ENCODE measurements at regions not wholly inside any gene's neighbourhood (a gene's known extent, or its start where the extent isn't known, plus 50 kb on each side); places are given as distances from the start of the nearest gene placed in this dataset.

DNA sequence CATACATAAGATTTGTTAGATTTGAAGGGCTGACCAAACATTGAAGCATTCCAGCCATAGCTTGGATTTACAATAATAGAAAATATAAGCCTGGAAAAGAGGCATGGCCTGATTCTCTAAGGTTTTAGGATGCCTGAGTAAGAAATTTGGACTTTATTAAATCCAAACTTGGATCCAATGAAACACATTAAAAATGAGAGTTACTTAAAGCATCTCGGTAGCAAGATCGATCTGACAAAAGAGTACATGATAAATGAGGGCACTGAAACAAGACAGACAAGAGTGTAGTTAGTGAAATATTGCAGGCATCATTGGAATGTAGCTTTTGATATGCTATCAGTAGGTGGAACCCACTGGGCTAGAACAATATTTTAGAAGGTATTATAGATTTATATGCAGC, 855.7 kb upstream of the DPPA4 start:
- ChIA-PET CTCF (no interaction called here), POLR2A (no interaction called here)
- Mint-ChIP-seq H3K4me3 (no peak overlapping the region), H3K36me3 (peaks cover 14% of the 10 kb centered on the region), H3K27me3 (ENCODE audit: low read depth) (no peaks in the 10 kb centered on the region), H3K4me1 (no peaks in the 10 kb centered on the region), H3K27ac (no peak overlapping the region), H3K9me3 (peaks cover 22% of the 10 kb centered on the region)
- DNase-seq (ENCODE audit: low spot score) (no peak), ATAC-seq (no peak)
- TF ChIP-seq, protein P1, sequence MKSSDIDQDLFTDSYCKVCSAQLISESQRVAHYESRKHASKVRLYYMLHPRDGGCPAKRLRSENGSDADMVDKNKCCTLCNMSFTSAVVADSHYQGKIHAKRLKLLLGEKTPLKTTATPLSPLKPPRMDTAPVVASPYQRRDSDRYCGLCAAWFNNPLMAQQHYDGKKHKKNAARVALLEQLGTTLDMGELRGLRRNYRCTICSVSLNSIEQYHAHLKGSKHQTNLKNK (CRISPR knock-in tag; IDR thresholded peaks at IDR 0.05) = no peak
- TF ChIP-seq, protein P2, sequence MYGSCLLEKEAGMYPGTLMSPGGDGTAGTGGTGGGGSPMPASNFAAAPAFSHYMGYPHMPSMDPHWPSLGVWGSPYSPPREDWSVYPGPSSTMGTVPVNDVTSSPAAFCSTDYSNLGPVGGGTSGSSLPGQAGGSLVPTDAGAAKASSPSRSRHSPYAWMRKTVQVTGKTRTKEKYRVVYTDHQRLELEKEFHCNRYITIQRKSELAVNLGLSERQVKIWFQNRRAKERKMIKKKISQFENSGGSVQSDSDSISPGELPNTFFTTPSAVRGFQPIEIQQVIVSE (CRISPR knock-in tag; IDR thresholded peaks at IDR 0.05; ENCODE audit: borderline replicate concordance) = no peak
- TF ChIP-seq OVOL2 (CRISPR knock-in tag; IDR thresholded peaks at IDR 0.05; ENCODE audit: borderline replicate concordance) = no peak

DNA sequence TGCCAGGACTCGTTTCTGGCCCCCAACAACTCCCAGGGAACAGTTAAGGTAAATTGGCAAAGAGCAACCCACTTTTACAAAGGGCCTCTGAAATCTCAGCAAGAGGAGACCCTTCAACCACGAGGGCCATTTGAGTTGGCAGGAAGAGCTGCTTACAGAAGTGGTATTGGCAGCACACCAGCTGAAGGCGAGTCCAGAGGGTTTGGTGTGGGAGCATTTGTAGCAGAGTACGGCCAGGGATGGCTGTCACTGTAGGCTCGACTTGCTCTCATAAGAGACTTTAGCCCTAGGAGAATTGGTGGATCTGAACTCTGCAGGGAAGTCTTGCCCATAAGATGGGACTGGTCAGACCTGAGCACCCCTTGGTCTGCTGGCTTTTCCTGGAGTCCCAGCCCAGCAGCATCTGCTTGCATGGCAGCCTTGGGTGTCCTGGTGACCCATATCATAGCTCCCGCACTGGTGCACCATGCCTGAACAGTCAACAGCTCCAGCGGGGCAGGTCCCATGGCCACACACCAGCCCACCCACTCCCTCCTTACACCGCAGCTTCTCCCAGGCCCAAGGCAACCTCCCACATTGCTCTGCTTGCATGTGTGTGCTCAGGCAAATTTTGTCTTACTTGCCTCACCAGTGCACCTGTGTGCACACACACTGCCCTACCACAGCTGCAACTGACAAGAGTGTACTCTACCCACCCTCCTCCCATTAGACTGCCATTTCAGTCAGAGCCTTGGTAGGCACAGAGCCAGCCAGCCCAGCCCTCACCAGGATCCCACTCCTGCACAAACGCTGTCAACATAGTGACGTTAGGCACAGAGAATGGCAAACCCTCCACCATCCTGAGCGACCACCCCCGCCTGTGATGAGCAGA, 861.6 kb upstream of the DPPA4 start:
- CTCF ChIA-PET = no interaction called here
- H3K4me1 Mint-ChIP-seq = no peaks in the 10 kb centered on the region
- ATAC-seq (no peak), DNase-seq (ENCODE audit: low spot score) (no peak)
- H3K27ac Mint-ChIP-seq = no peak overlapping the region
- peaks cover 21% of the 10 kb centered on the region for H3K9me3 Mint-ChIP-seq
- H3K4me3 Mint-ChIP-seq = no peak overlapping the region
- POLR2A ChIA-PET = no interaction called here
- peaks cover 15% of the 10 kb centered on the region for H3K36me3 Mint-ChIP-seq
- H3K27me3 Mint-ChIP-seq (ENCODE audit: low read depth) = peaks cover 2% of the 10 kb centered on the region; the same call in 1 of the 2 replicates
- TF ChIP-seq, protein P3, sequence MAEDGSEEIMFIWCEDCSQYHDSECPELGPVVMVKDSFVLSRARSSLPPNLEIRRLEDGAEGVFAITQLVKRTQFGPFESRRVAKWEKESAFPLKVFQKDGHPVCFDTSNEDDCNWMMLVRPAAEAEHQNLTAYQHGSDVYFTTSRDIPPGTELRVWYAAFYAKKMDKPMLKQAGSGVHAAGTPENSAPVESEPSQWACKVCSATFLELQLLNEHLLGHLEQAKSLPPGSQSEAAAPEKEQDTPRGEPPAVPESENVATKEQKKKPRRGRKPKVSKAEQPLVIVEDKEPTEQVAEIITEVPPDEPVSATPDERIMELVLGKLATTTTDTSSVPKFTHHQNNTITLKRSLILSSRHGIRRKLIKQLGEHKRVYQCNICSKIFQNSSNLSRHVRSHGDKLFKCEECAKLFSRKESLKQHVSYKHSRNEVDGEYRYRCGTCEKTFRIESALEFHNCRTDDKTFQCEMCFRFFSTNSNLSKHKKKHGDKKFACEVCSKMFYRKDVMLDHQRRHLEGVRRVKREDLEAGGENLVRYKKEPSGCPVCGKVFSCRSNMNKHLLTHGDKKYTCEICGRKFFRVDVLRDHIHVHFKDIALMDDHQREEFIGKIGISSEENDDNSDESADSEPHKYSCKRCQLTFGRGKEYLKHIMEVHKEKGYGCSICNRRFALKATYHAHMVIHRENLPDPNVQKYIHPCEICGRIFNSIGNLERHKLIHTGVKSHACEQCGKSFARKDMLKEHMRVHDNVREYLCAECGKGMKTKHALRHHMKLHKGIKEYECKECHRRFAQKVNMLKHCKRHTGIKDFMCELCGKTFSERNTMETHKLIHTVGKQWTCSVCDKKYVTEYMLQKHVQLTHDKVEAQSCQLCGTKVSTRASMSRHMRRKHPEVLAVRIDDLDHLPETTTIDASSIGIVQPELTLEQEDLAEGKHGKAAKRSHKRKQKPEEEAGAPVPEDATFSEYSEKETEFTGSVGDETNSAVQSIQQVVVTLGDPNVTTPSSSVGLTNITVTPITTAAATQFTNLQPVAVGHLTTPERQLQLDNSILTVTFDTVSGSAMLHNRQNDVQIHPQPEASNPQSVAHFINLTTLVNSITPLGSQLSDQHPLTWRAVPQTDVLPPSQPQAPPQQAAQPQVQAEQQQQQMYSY (CRISPR knock-in tag; IDR thresholded peaks at IDR 0.05) = no peak
- TF ChIP-seq, protein P4, sequence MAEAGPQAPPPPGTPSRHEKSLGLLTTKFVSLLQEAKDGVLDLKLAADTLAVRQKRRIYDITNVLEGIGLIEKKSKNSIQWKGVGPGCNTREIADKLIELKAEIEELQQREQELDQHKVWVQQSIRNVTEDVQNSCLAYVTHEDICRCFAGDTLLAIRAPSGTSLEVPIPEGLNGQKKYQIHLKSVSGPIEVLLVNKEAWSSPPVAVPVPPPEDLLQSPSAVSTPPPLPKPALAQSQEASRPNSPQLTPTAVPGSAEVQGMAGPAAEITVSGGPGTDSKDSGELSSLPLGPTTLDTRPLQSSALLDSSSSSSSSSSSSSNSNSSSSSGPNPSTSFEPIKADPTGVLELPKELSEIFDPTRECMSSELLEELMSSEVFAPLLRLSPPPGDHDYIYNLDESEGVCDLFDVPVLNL (CRISPR knock-in tag; IDR thresholded peaks at IDR 0.05; ENCODE audit: borderline replicate concordance, low read depth) = no peak
- TF ChIP-seq ETV6 (CRISPR knock-in tag; IDR thresholded peaks at IDR 0.05) (no peak), ZNF232 (CRISPR knock-in tag; IDR thresholded peaks at IDR 0.05) (no peak), SMAD4 (CRISPR knock-in tag; IDR thresholded peaks at IDR 0.05) (no peak), ESRRA (CRISPR knock-in tag; IDR thresholded peaks at IDR 0.05; ENCODE audit: borderline replicate concordance) (no peak), FOXK1 (CRISPR knock-in tag; IDR thresholded peaks at IDR 0.05) (no peak), PRRX2 (CRISPR knock-in tag; IDR thresholded peaks at IDR 0.05) (no peak), TEAD1 (CRISPR knock-in tag; IDR thresholded peaks at IDR 0.05) (no peak), NR2C2 (CRISPR knock-in tag; IDR thresholded peaks at IDR 0.05) (no peak), ZNF219 (CRISPR knock-in tag; IDR thresholded peaks at IDR 0.05; ENCODE audit: borderline replicate concordance) (no peak), HMGA2 (CRISPR knock-in tag; IDR thresholded peaks at IDR 0.05) (no peak)
- TF ChIP-seq, protein P5, sequence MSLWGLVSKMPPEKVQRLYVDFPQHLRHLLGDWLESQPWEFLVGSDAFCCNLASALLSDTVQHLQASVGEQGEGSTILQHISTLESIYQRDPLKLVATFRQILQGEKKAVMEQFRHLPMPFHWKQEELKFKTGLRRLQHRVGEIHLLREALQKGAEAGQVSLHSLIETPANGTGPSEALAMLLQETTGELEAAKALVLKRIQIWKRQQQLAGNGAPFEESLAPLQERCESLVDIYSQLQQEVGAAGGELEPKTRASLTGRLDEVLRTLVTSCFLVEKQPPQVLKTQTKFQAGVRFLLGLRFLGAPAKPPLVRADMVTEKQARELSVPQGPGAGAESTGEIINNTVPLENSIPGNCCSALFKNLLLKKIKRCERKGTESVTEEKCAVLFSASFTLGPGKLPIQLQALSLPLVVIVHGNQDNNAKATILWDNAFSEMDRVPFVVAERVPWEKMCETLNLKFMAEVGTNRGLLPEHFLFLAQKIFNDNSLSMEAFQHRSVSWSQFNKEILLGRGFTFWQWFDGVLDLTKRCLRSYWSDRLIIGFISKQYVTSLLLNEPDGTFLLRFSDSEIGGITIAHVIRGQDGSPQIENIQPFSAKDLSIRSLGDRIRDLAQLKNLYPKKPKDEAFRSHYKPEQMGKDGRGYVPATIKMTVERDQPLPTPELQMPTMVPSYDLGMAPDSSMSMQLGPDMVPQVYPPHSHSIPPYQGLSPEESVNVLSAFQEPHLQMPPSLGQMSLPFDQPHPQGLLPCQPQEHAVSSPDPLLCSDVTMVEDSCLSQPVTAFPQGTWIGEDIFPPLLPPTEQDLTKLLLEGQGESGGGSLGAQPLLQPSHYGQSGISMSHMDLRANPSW (CRISPR knock-in tag; conservative IDR thresholded peaks at IDR 0.05; ENCODE audit: low read depth) = no peak
- TF ChIP-seq, protein P6, sequence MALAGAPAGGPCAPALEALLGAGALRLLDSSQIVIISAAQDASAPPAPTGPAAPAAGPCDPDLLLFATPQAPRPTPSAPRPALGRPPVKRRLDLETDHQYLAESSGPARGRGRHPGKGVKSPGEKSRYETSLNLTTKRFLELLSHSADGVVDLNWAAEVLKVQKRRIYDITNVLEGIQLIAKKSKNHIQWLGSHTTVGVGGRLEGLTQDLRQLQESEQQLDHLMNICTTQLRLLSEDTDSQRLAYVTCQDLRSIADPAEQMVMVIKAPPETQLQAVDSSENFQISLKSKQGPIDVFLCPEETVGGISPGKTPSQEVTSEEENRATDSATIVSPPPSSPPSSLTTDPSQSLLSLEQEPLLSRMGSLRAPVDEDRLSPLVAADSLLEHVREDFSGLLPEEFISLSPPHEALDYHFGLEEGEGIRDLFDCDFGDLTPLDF (CRISPR knock-in tag; IDR thresholded peaks at IDR 0.05) = no peak

Measured in WTC11 (cell line).